Astrocyte (in vitro differentiated cells and primary cell): ENCODE measurements at regions not wholly inside any gene's neighbourhood (a gene's known extent, or its start where the extent isn't known, plus 50 kb on each side); places are given as distances from the start of the nearest gene placed in this dataset.

Experiments used
- DNase-seq: peaks from one replicate; pipeline ENCODE4 v3.0.0-alpha.2; 2010; ENCODE audit warnings: low read depth
- FAIRE-seq: peaks from 2 replicates; lab custom pipeline; 2011; peaks lifted over from hg19 to GRCh38; lab: Jason Lieb, UNC
- H2AFZ ChIP-seq: 2 replicates; pipeline ENCODE4 v1.6.0; 2012; ENCODE audit warnings: low read depth, low read length, inconsistent platforms
- H3K27ac ChIP-seq: 2 replicates; pipeline ENCODE4 v1.5.1; 2011; ENCODE audit warnings: low read depth, low read length, inconsistent platforms
- H3K27me3 ChIP-seq: 2 replicates; pipeline ENCODE4 v1.6.0; 2011; ENCODE audit warnings: low read length, inconsistent platforms; ENCODE audit not compliant: insufficient read depth
- H3K36me3 ChIP-seq: 2 replicates; pipeline ENCODE4 v1.5.1; 2011; ENCODE audit warnings: low read length, inconsistent platforms; ENCODE audit not compliant: insufficient read depth
- H3K4me1 ChIP-seq: 2 replicates; pipeline ENCODE4 v1.5.1; 2011; ENCODE audit warnings: low read length, inconsistent platforms; ENCODE audit not compliant: insufficient read depth
- H3K4me2 ChIP-seq: 2 replicates; pipeline ENCODE4 v1.6.0; 2012; ENCODE audit warnings: low read length, inconsistent platforms
- H3K4me3 ChIP-seq: 2 replicates; pipeline ENCODE4 v1.5.1; 2011; ENCODE audit warnings: low read depth, mild to moderate bottlenecking, low read length, inconsistent platforms; ENCODE audit not compliant: insufficient read depth
- H3K79me2 ChIP-seq: 2 replicates; pipeline ENCODE4 v1.6.0; 2012; ENCODE audit warnings: mild to moderate bottlenecking, low read length, inconsistent platforms; ENCODE audit not compliant: insufficient read depth
- H3K9ac ChIP-seq: 2 replicates; pipeline ENCODE4 v1.6.0; 2012; ENCODE audit warnings: mild to moderate bottlenecking, low read length, inconsistent platforms
- H3K9me3 ChIP-seq: 2 replicates; pipeline ENCODE4 v1.5.1; 2012; ENCODE audit warnings: low read depth, mild to moderate bottlenecking, low read length, inconsistent platforms; ENCODE audit not compliant: insufficient read depth
- H4K20me1 ChIP-seq: 2 replicates; pipeline ENCODE4 v1.6.0; 2012; ENCODE audit warnings: low read length, inconsistent platforms; ENCODE audit not compliant: insufficient read depth
- H3K27ac Mint-ChIP-seq: one replicate; pipeline ENCODE4 v1.8.0; 2021; ENCODE audit warnings: mild to moderate bottlenecking, mixed read lengths; ENCODE audit not compliant: unreplicated experiment
- H3K27me3 Mint-ChIP-seq: one replicate; pipeline ENCODE4 v1.8.0; 2021; ENCODE audit warnings: low read depth, mixed read lengths; ENCODE audit not compliant: unreplicated experiment
- H3K36me3 Mint-ChIP-seq: one replicate; pipeline ENCODE4 v1.8.0; 2021; ENCODE audit warnings: low read depth, mixed read lengths; ENCODE audit not compliant: unreplicated experiment
- H3K4me1 Mint-ChIP-seq: one replicate; pipeline ENCODE4 v1.8.0; 2021; ENCODE audit warnings: low read depth, mixed read lengths; ENCODE audit not compliant: unreplicated experiment
- H3K4me3 Mint-ChIP-seq: one replicate; pipeline ENCODE4 v1.8.0; 2021; ENCODE audit warnings: mild to moderate bottlenecking, moderate library complexity, mixed read lengths; ENCODE audit not compliant: unreplicated experiment
- H3K9me3 Mint-ChIP-seq: one replicate; pipeline ENCODE4 v1.8.0; 2021; ENCODE audit warnings: mild to moderate bottlenecking, mixed read lengths; ENCODE audit not compliant: unreplicated experiment
- EZH2 ChIP-seq: IDR thresholded peaks from 2 replicates; pipeline ENCODE4 v1.6.1; 2012; ENCODE audit warnings: mild to moderate bottlenecking, low read length, inconsistent platforms; ENCODE audit not compliant: insufficient read depth
- TF ChIP-seq, protein P1 (sequence below): IDR thresholded peaks from 2 replicates; pipeline ENCODE4 v1.5.1; 2011; ENCODE audit warnings: low read depth, mild to moderate bottlenecking, inconsistent platforms, low read length, moderate library complexity; ENCODE audit not compliant: insufficient read depth

DNA sequence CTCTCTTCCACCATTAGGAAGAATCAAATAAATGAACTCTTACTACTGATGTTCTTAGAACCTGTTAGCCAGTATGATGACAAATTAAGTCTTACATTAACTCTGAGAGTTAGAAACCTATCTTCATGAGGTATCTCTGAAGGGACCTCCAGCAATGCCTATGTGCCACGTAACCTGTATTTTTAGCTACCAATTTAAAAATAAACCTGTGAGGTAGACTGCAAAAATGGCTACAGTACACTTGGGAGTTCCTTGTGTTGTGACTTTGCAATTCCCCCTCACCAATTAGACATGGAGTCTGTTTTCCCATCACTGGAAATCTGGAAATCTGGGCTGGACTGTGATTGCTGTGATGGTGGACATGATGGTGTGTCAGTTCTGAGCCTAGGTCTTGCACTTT lies 143.7 kb upstream of the MPHOSPH6 start:
- Mint-ChIP-seq H3K27me3 (peaks cover 8% of the 10 kb centered on the region), H3K27ac (no peak overlapping the region), H3K9me3 (peaks cover 3% of the 10 kb centered on the region), H3K4me3 (no peak overlapping the region), H3K36me3 (no peaks in the 10 kb centered on the region), H3K4me1 (no peaks in the 10 kb centered on the region)
- no peak overlapping the region for H3K9ac ChIP-seq
- TF ChIP-seq, protein P1, sequence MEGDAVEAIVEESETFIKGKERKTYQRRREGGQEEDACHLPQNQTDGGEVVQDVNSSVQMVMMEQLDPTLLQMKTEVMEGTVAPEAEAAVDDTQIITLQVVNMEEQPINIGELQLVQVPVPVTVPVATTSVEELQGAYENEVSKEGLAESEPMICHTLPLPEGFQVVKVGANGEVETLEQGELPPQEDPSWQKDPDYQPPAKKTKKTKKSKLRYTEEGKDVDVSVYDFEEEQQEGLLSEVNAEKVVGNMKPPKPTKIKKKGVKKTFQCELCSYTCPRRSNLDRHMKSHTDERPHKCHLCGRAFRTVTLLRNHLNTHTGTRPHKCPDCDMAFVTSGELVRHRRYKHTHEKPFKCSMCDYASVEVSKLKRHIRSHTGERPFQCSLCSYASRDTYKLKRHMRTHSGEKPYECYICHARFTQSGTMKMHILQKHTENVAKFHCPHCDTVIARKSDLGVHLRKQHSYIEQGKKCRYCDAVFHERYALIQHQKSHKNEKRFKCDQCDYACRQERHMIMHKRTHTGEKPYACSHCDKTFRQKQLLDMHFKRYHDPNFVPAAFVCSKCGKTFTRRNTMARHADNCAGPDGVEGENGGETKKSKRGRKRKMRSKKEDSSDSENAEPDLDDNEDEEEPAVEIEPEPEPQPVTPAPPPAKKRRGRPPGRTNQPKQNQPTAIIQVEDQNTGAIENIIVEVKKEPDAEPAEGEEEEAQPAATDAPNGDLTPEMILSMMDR: no peak
- no peak for TF ChIP-seq EZH2
- no peaks in the 10 kb centered on the region for H3K79me2 ChIP-seq
- no peak overlapping the region for H3K4me3 ChIP-seq
- DNase-seq (no peak), FAIRE-seq (no peak)
- H4K20me1 ChIP-seq: no peaks in the 10 kb centered on the region
- no peaks in the 10 kb centered on the region for H3K4me1 ChIP-seq
- no peaks in the 10 kb centered on the region for H3K36me3 ChIP-seq
- no peak overlapping the region for H3K27ac ChIP-seq
- no peak overlapping the region for H2AFZ ChIP-seq
- H3K4me2 ChIP-seq: no peak overlapping the region
- no peaks in the 10 kb centered on the region for H3K9me3 ChIP-seq
- no peaks in the 10 kb centered on the region for H3K27me3 ChIP-seq

DNA sequence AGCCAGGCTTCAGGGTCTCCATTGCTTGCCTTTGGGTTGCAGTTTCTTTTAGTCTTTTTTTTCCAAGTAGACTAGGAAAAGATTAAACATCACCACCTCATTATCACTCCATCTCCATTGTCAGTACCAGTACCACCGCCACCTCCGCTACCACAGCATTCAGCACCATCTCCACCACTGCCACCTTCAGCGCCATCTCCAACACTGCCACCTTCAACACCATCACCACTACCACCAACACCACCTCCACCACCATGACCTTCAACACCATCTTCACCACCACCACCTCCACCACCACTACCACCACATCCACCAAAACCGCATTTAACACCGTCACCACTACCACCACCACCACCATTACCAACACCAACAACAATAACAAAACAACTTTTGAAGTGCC lies 141.5 kb upstream of the MPHOSPH6 start:
- no peaks in the 10 kb centered on the region for H3K79me2 ChIP-seq

DNA sequence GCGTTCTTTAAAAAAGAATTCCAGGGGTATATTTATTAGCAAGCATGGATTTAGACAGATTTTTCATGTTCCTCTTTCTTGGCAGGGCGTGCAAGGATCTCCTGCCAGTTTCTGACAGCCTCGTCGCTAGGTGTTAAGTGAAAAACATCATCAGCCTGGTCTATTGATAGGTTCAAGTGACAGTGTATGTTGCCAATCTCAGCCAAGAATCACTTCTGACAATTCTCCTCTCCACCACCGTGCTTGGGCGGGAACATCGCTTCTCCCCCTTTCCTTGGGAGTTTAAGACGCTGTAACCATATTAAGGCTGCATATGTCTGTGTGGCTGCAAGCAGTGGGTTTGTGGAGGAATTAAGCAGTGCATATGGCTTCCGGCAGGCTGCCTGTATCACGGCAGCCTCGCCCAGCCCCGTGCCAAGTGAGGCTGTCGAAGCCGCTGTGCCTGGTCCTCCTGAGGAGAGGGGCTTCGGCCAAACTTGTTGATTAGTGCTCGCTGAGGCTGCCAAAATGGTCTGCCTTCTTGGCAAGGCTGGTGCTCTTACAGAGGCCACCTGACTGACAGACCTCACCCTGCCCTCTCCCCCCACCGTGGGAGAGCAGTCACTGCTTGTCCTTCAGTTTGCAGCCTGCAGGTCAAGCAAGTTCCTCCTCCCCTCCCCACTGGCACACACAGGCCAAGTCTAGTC lies 132.2 kb upstream of the MPHOSPH6 start:
- H3K27me3 Mint-ChIP-seq: peaks cover 18% of the 10 kb centered on the region
- no peaks in the 10 kb centered on the region for H3K36me3 ChIP-seq
- no peak overlapping the region for H3K9ac ChIP-seq
- no peak for DNase-seq
- no peak for FAIRE-seq
- no peaks in the 10 kb centered on the region for H3K79me2 ChIP-seq
- H4K20me1 ChIP-seq: no peaks in the 10 kb centered on the region
- no peaks in the 10 kb centered on the region for H3K4me1 Mint-ChIP-seq
- TF ChIP-seq, protein P1: no peak
- no peak for TF ChIP-seq EZH2
- no peak overlapping the region for H3K27ac Mint-ChIP-seq
- H3K27me3 ChIP-seq: peaks cover 3% of the 10 kb centered on the region
- H2AFZ ChIP-seq: no peak overlapping the region
- H3K4me1 ChIP-seq: no peaks in the 10 kb centered on the region
- H3K4me2 ChIP-seq: no peak overlapping the region
- H3K9me3 Mint-ChIP-seq: no peaks in the 10 kb centered on the region
- H3K4me3 Mint-ChIP-seq: no peak overlapping the region
- H3K4me3 ChIP-seq: no peak overlapping the region
- no peaks in the 10 kb centered on the region for H3K9me3 ChIP-seq
- H3K36me3 Mint-ChIP-seq: no peaks in the 10 kb centered on the region
- no peak overlapping the region for H3K27ac ChIP-seq

More for the DNA sequence above, 141.5 kb upstream of the MPHOSPH6 start:
- Mint-ChIP-seq H3K9me3 (peaks cover 3% of the 10 kb centered on the region), H3K4me1 (no peaks in the 10 kb centered on the region), H3K36me3 (no peaks in the 10 kb centered on the region), H3K4me3 (no peak overlapping the region), H3K27ac (no peak overlapping the region), H3K27me3 (peaks cover 3% of the 10 kb centered on the region)
- FAIRE-seq: no peak
- no peaks in the 10 kb centered on the region for H3K4me1 ChIP-seq
- DNase-seq: no peak
- no peak overlapping the region for H3K27ac ChIP-seq
- no peak overlapping the region for H2AFZ ChIP-seq
- H3K4me2 ChIP-seq: no peak overlapping the region
- no peaks in the 10 kb centered on the region for H4K20me1 ChIP-seq
- H3K36me3 ChIP-seq: no peaks in the 10 kb centered on the region
- H3K4me3 ChIP-seq: no peak overlapping the region
- no peak overlapping the region for H3K9ac ChIP-seq
- no peaks in the 10 kb centered on the region for H3K27me3 ChIP-seq
- no peaks in the 10 kb centered on the region for H3K9me3 ChIP-seq
- TF ChIP-seq, protein P1: no peak
- no peak for TF ChIP-seq EZH2
